CD4-positive, alpha-beta memory T cell (primary cell): ENCODE measurements at regions not wholly inside any gene's neighbourhood (a gene's known extent, or its start where the extent isn't known, plus 50 kb on each side); places are given as distances from the start of the nearest gene placed in this dataset.

Source experiments
- CTCF ChIA-PET: fragments of 350-600 bp; sonication (Branson Sonifier 250); formaldehyde crosslinking; loops from one replicate; lab custom pipeline; 2021; ENCODE audit warnings: inconsistent platforms; ENCODE audit not compliant: partially characterized antibody; lab: Charles Lee
- POLR2A ChIA-PET: fragments of 350-600 bp; sonication (Branson Sonifier 250); formaldehyde crosslinking; loops from one replicate; lab custom pipeline; 2021; ENCODE audit not compliant: partially characterized antibody; lab: Charles Lee
- DNase-seq, 5 donors: peaks; one replicate each; pipeline versions ENCODE4 v3.0.0 to v3.0.0-alpha.2; 2020 to 2022; ENCODE audit warnings: mixed read lengths in 1 of 5
- H3K27ac ChIP-seq: one replicate; pipeline ENCODE4 v1.7.0; 2013; ENCODE audit warnings: low read depth, low read length
- H3K27me3 ChIP-seq: 2 replicates; pipeline ENCODE4 v1.7.0; 2013; ENCODE audit warnings: mild to moderate bottlenecking, low read length, moderate library complexity; ENCODE audit not compliant: insufficient read depth
- H3K36me3 ChIP-seq: 2 replicates; pipeline ENCODE4 v1.7.0; 2013; ENCODE audit warnings: mild to moderate bottlenecking, low read length, moderate library complexity; ENCODE audit not compliant: insufficient read depth
- H3K4me1 ChIP-seq: 2 replicates; pipeline ENCODE4 v1.7.0; 2013; ENCODE audit warnings: mild to moderate bottlenecking, low read length, moderate library complexity; ENCODE audit not compliant: insufficient read depth
- H3K4me3 ChIP-seq, 2 donors: one replicate each; pipeline ENCODE4 v1.7.0; 2013; ENCODE audit warnings: low read length in 2 of 2, mild to moderate bottlenecking in 1 of 2
- H3K9me3 ChIP-seq, 2 donors: one replicate each; pipeline ENCODE4 v1.7.0; 2013; ENCODE audit warnings: low read length in 2 of 2, control low read depth in 1 of 2; ENCODE audit not compliant: control insufficient read depth in 1 of 2
- H3K27ac Mint-ChIP-seq, 7 donors: one replicate each; pipeline ENCODE4 v1.8.0; 2020 to 2021; ENCODE audit warnings: mixed read lengths in 7 of 7, mild to moderate bottlenecking in 6 of 7, inconsistent platforms in 3 of 7, moderate library complexity in 3 of 7
- H3K27me3 Mint-ChIP-seq, 2 donors: one replicate each; pipeline ENCODE4 v1.8.0; 2020 to 2021; ENCODE audit warnings: mixed read lengths in 2 of 2
- H3K36me3 Mint-ChIP-seq, 2 donors: one replicate each; pipeline ENCODE4 v1.8.0; 2020 to 2021; ENCODE audit warnings: mixed read lengths in 2 of 2, inconsistent platforms in 1 of 2, mild to moderate bottlenecking in 1 of 2
- H3K4me1 Mint-ChIP-seq, 4 donors: one replicate each; pipeline ENCODE4 v1.8.0; 2020 to 2021; ENCODE audit warnings: mixed read lengths in 4 of 4, mild to moderate bottlenecking in 1 of 4
- H3K4me3 Mint-ChIP-seq, 8 donors: one replicate each; pipeline ENCODE4 v1.8.0; 2020 to 2021; ENCODE audit warnings: mixed read lengths in 8 of 8, mild to moderate bottlenecking in 7 of 8, moderate library complexity in 6 of 8, inconsistent platforms in 3 of 8
- H3K9me3 Mint-ChIP-seq, 8 donors: one replicate each; pipeline ENCODE4 v1.8.0; 2020 to 2021; ENCODE audit warnings: mixed read lengths in 8 of 8, mild to moderate bottlenecking in 5 of 8, inconsistent platforms in 3 of 8, moderate library complexity in 1 of 8
- intact Hi-C: fragments of 100-400 bp; cut with micrococcal nuclease; formaldehyde crosslinking; loops from one replicate; pipeline ENCODE4 v1.15.1; 2023

GRCh38 chr11:134802116-134802515 is 390.1 kb upstream of the B3GAT1 start:
- DNase-seq = no peak
- Histone ChIP-seq H3K9me3 (no peaks in the 10 kb centered on the region), H3K27me3 (peaks cover 4% of the 10 kb centered on the region), H3K36me3 (no peaks in the 10 kb centered on the region), H3K27ac (no peak overlapping the region), H3K4me1 (no peaks in the 10 kb centered on the region), H3K4me3 (no peak overlapping the region)
- no peak overlapping the region for H3K4me3 Mint-ChIP-seq
- ChIA-PET POLR2A (no interaction called here), CTCF (no interaction called here)
- no peak overlapping the region for H3K27ac Mint-ChIP-seq
- H3K36me3 Mint-ChIP-seq = no peaks in the 10 kb centered on the region
- H3K27me3 Mint-ChIP-seq = peaks cover 7 to 25% of the 10 kb centered on the region in 2 donors
- intact Hi-C loops = no loop called here
- H3K9me3 Mint-ChIP-seq = no peaks in the 10 kb centered on the region
- H3K4me1 Mint-ChIP-seq = no peaks in the 10 kb centered on the region

GRCh38 chr11:134801570-134801969 is 389.5 kb upstream of the B3GAT1 start:
- Histone ChIP-seq H3K9me3 (no peaks in the 10 kb centered on the region), H3K36me3 (no peaks in the 10 kb centered on the region), H3K27me3 (peaks cover 4% of the 10 kb centered on the region), H3K4me1 (no peaks in the 10 kb centered on the region), H3K27ac (no peak overlapping the region), H3K4me3 (no peak overlapping the region)
- no peak overlapping the region for H3K4me3 Mint-ChIP-seq
- H3K36me3 Mint-ChIP-seq = no peaks in the 10 kb centered on the region
- no peaks in the 10 kb centered on the region for H3K9me3 Mint-ChIP-seq
- no peak overlapping the region for H3K27ac Mint-ChIP-seq
- no peaks in the 10 kb centered on the region for H3K4me1 Mint-ChIP-seq
- peaks cover 4 to 24% of the 10 kb centered on the region in 2 donors for H3K27me3 Mint-ChIP-seq
- CTCF ChIA-PET = no interaction called here
- POLR2A ChIA-PET = no interaction called here
- DNase-seq = no peak
- intact Hi-C loops = no loop called here

DNA sequence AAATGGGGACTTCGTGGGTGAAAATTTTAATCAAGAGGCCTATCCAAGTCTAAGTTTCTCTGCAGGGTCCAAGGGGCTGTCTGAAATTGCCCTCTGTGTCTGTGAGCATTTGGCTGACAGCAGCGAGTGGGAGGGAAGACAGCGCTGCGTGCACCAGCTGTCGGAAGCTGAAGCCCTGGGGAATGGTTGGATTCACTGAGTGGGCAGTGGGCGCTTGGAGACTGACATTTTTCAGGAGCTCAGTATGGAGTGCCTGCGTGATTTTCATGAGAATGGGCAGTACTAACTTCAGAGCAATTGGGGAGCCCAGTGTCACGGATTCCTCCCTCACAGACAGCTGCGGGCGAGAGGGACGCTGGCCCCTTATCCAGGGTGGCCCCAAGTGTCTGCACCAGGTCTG is 388.8 kb upstream of the B3GAT1 start:
- intact Hi-C loops = no loop called here
- H3K4me3 ChIP-seq = no peak overlapping the region
- Mint-ChIP-seq H3K4me3 (no peak overlapping the region), H3K27ac (no peak overlapping the region), H3K36me3 (no peaks in the 10 kb centered on the region), H3K27me3 (peaks cover 4 to 22% of the 10 kb centered on the region in 2 donors), H3K4me1 (no peaks in the 10 kb centered on the region), H3K9me3 (no peaks in the 10 kb centered on the region)
- POLR2A ChIA-PET = no interaction called here
- CTCF ChIA-PET = no interaction called here
- H3K36me3 ChIP-seq = no peaks in the 10 kb centered on the region
- peaks cover 4% of the 10 kb centered on the region for H3K27me3 ChIP-seq
- DNase-seq = no peak
- H3K4me1 ChIP-seq = no peaks in the 10 kb centered on the region
- H3K9me3 ChIP-seq = no peaks in the 10 kb centered on the region
- H3K27ac ChIP-seq = no peak overlapping the region

DNA sequence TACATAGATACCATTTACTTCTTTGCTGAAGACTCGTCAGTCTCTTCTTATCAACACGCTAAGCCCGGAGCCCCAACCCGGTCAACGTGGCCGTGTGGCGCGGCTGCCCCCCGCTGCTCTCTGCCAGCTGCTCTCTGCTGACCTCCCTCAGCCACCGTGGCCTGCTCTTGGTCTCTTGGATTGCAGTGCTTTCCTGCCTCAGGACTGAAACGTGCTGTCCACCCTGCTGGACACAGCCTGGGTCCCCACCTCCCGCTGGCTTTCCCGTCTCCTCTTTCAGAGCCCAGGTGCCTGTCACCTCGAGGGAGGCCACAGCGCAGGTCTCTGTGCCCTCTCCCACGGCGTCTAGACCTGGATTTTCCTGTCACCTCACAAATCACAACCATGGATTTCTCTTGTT is 388.1 kb upstream of the B3GAT1 start:
- H3K36me3 ChIP-seq = no peaks in the 10 kb centered on the region
- Mint-ChIP-seq H3K36me3 (no peaks in the 10 kb centered on the region), H3K4me1 (no peaks in the 10 kb centered on the region), H3K27ac (peak overlapping the region in 1 of 7 donors; percentile 65), H3K4me3 (no peak overlapping the region), H3K9me3 (no peaks in the 10 kb centered on the region), H3K27me3 (peaks cover 4 to 23% of the 10 kb centered on the region in 2 donors)
- no peaks in the 10 kb centered on the region for H3K4me1 ChIP-seq
- ChIA-PET CTCF (no interaction called here), POLR2A (no interaction called here)
- intact Hi-C loops = no loop called here
- no peaks in the 10 kb centered on the region for H3K9me3 ChIP-seq
- no peak for DNase-seq
- H3K27me3 ChIP-seq = peaks cover 4% of the 10 kb centered on the region
- H3K27ac ChIP-seq = no peak overlapping the region
- H3K4me3 ChIP-seq = no peak overlapping the region

DNA sequence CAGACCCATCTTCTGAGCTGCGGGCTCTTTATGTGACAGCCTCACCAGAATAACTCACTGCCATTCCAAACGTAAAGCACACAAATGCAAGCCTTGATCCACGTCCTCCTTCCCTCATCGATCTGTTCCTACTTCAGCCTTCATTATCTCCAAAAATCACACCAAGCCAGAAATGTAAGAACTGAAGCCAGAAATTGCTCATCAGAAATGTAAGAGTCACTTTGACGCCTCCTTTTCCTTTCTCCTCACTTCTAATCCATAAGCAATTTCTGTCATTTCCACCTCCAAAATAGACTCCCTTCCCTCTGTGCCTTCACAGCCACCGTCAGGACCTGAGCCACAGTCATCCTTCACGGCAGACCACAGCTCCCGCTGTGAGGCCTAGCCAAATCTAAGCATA is 387.3 kb upstream of the B3GAT1 start:
- no peaks in the 10 kb centered on the region for H3K36me3 ChIP-seq
- no peaks in the 10 kb centered on the region for H3K4me1 ChIP-seq
- no peaks in the 10 kb centered on the region for H3K9me3 Mint-ChIP-seq
- no peak for DNase-seq
- POLR2A ChIA-PET = no interaction called here
- intact Hi-C loops = no loop called here
- H3K4me3 ChIP-seq = no peak overlapping the region
- H3K4me1 Mint-ChIP-seq = no peaks in the 10 kb centered on the region
- peaks cover 3 to 19% of the 10 kb centered on the region in 2 donors for H3K27me3 Mint-ChIP-seq
- no peak overlapping the region for H3K4me3 Mint-ChIP-seq
- H3K27ac Mint-ChIP-seq = no peak overlapping the region
- H3K36me3 Mint-ChIP-seq = no peaks in the 10 kb centered on the region
- H3K9me3 ChIP-seq = no peaks in the 10 kb centered on the region
- CTCF ChIA-PET = no interaction called here
- H3K27me3 ChIP-seq = peaks cover 4% of the 10 kb centered on the region
- H3K27ac ChIP-seq = no peak overlapping the region

- H3K4me1 ChIP-seq = no peaks in the 10 kb centered on the region
- Mint-ChIP-seq H3K27me3 (peaks cover 4 to 16% of the 10 kb centered on the region in 2 donors), H3K9me3 (no peaks in the 10 kb centered on the region), H3K36me3 (no peaks in the 10 kb centered on the region), H3K4me1 (no peaks in the 10 kb centered on the region), H3K4me3 (no peak overlapping the region), H3K27ac (no peak overlapping the region)
- ChIA-PET CTCF (no interaction called here), POLR2A (no interaction called here)
- H3K27ac ChIP-seq = no peak overlapping the region
- intact Hi-C loops = no loop called here
- peaks cover 4% of the 10 kb centered on the region for H3K27me3 ChIP-seq
- no peaks in the 10 kb centered on the region for H3K9me3 ChIP-seq
- H3K36me3 ChIP-seq = no peaks in the 10 kb centered on the region
- DNase-seq = no peak
- H3K4me3 ChIP-seq = no peak overlapping the region
Measured at GRCh38 chr11:134797411-134798089, 385.5 kb upstream of the B3GAT1 start.

DNA sequence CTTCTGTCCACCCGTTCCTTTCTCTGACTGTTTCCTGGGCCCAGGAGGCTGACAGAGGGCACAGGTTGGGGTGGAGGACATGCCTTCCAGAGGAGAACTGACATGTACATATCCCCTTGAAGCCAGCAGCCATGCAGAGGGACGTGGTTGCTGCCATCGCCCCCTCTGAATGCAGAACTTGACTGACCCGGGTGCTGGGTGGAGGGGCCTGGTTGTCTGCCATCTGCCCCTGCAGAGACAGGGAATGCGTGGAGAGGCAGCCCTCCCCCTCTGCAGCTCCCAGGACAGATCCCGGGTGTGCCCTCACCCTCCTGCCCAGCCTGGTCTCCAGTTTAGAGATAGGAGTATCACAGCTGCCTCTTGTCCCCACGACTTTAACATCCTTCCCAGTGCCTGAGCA is 383.0 kb upstream of the B3GAT1 start:
- Histone ChIP-seq H3K27me3 (no peaks in the 10 kb centered on the region), H3K4me1 (no peaks in the 10 kb centered on the region), H3K4me3 (no peak overlapping the region), H3K27ac (no peak overlapping the region), H3K36me3 (no peaks in the 10 kb centered on the region), H3K9me3 (no peaks in the 10 kb centered on the region)
- H3K36me3 Mint-ChIP-seq = no peaks in the 10 kb centered on the region
- ChIA-PET POLR2A (no interaction called here), CTCF (no interaction called here)
- intact Hi-C loops = no loop called here
- H3K27ac Mint-ChIP-seq = no peak overlapping the region
- no peak for DNase-seq
- no peaks in the 10 kb centered on the region for H3K9me3 Mint-ChIP-seq
- H3K27me3 Mint-ChIP-seq = peaks cover 9 to 15% of the 10 kb centered on the region in 2 donors
- no peak overlapping the region for H3K4me3 Mint-ChIP-seq
- no peaks in the 10 kb centered on the region for H3K4me1 Mint-ChIP-seq

DNA sequence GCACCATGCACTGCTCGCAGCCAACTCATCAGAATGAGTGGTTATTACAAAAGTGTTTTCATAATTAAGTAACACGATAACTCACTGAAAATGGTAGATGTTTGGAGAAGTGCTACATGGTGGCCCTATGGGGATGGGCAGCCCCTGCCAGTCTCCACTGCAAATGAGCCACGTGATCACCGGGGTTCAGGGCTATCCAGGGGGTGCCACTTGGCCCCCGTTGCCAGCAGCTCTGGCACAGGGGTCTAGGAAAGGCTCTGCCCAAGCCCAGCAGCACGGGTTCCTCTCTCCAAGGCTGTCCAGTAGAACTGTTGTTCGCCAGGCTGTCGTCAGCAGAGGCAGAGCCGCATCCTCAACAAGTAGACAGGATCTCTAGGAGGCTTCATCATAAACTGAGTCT is 382.1 kb upstream of the B3GAT1 start:
- no peaks in the 10 kb centered on the region for H3K36me3 ChIP-seq
- no peaks in the 10 kb centered on the region for H3K4me1 ChIP-seq
- H3K4me1 Mint-ChIP-seq = no peaks in the 10 kb centered on the region
- no peaks in the 10 kb centered on the region for H3K36me3 Mint-ChIP-seq
- H3K27ac ChIP-seq = no peak overlapping the region
- CTCF ChIA-PET = no interaction called here
- no peaks in the 10 kb centered on the region for H3K27me3 ChIP-seq
- no peaks in the 10 kb centered on the region for H3K9me3 ChIP-seq
- no peak overlapping the region for H3K4me3 ChIP-seq
- POLR2A ChIA-PET = no interaction called here
- no peak for DNase-seq
- H3K27ac Mint-ChIP-seq = no peak overlapping the region
- H3K9me3 Mint-ChIP-seq = no peaks in the 10 kb centered on the region
- intact Hi-C loops = no loop called here
- no peak overlapping the region for H3K4me3 Mint-ChIP-seq
- H3K27me3 Mint-ChIP-seq = peaks cover 9 to 10% of the 10 kb centered on the region in 2 donors
